Neuronal stem cell (in vitro differentiated cells): ENCODE measurements at regions not wholly inside any gene's neighbourhood (a gene's known extent, or its start where the extent isn't known, plus 50 kb on each side); places are given as distances from the start of the nearest gene placed in this dataset.

Experiments
- DNase-seq: peaks from one replicate; pipeline ENCODE4 v3.0.0-alpha.2; 2013; ENCODE audit warnings: low spot score
- H2AFZ ChIP-seq: one replicate; pipeline ENCODE4 v1.6.1; 2013; ENCODE audit warnings: mild to moderate bottlenecking, low read length, inconsistent platforms
- H2AK5ac ChIP-seq: 2 replicates; pipeline ENCODE4 v1.6.1; 2013; ENCODE audit warnings: low read depth, mild to moderate bottlenecking, inconsistent platforms, low read length, moderate library complexity, mixed read lengths
- H2BK120ac ChIP-seq: 2 replicates; pipeline ENCODE4 v1.6.1; 2013; ENCODE audit warnings: low read depth, mild to moderate bottlenecking, inconsistent platforms, low read length, moderate library complexity, mixed read lengths
- H2BK12ac ChIP-seq: one replicate; pipeline ENCODE4 v1.6.1; 2013; ENCODE audit warnings: low read length, inconsistent platforms
- H2BK15ac ChIP-seq: 2 replicates; pipeline ENCODE4 v1.6.1; 2013; ENCODE audit warnings: mild to moderate bottlenecking, low read length, inconsistent platforms, mixed read lengths
- H2BK5ac ChIP-seq: one replicate; pipeline ENCODE4 v1.6.1; 2013; ENCODE audit warnings: inconsistent platforms, mild to moderate bottlenecking, low read length, moderate library complexity
- H3K14ac ChIP-seq: one replicate; pipeline ENCODE4 v1.6.1; 2013; ENCODE audit warnings: low read length, inconsistent platforms
- H3K18ac ChIP-seq: 2 replicates; pipeline ENCODE4 v1.6.1; 2013; ENCODE audit warnings: low read length, inconsistent platforms
- H3K23ac ChIP-seq: 2 replicates; pipeline ENCODE4 v1.6.1; 2013; ENCODE audit warnings: low read depth, mild to moderate bottlenecking, mixed read lengths, low read length, inconsistent platforms; ENCODE audit not compliant: poor library complexity
- H3K27ac ChIP-seq: replicated peaks from 3 replicates; pipeline ENCODE4 v1.5.1; 2013; ENCODE audit warnings: low read length, inconsistent platforms
- H3K27me3 ChIP-seq, 3 experiments: 2 replicates each; pipeline ENCODE4 v1.6.1; 2013; ENCODE audit warnings: low read length in 3 of 3, mild to moderate bottlenecking in 2 of 3, inconsistent platforms in 1 of 3, low read depth in 1 of 3, mixed read lengths in 1 of 3, moderate library complexity in 1 of 3; ENCODE audit not compliant: control insufficient read depth in 3 of 3, insufficient read depth in 3 of 3
- H3K36me3 ChIP-seq, 2 donors: replicated peaks in 1 of 2; 2 replicates each; pipeline ENCODE4 v1.6.1; 2013; ENCODE audit warnings: low read length in 2 of 2; ENCODE audit not compliant: control insufficient read depth in 2 of 2, insufficient read depth in 2 of 2
- H3K4ac ChIP-seq: 2 replicates; pipeline ENCODE4 v1.6.1; 2013; ENCODE audit warnings: inconsistent platforms, mild to moderate bottlenecking, low read length, moderate library complexity
- H3K4me1 ChIP-seq, 2 donors: 1 replicate in 1 of 2; 2 replicates in 1 of 2; pipeline ENCODE4 v1.6.1; 2013; ENCODE audit warnings: low read length in 2 of 2, low read depth in 1 of 2; ENCODE audit not compliant: control insufficient read depth in 2 of 2, insufficient read depth in 1 of 2
- H3K4me2 ChIP-seq: one replicate; pipeline ENCODE4 v1.6.1; 2013; ENCODE audit warnings: mild to moderate bottlenecking, low read length, inconsistent platforms; ENCODE audit not compliant: insufficient read depth, poor library complexity, severe bottlenecking
- H3K4me3 ChIP-seq, 2 donors: 2 replicates each; pipeline ENCODE4 v1.5.1; 2013; ENCODE audit warnings: low read length in 2 of 2, mild to moderate bottlenecking in 2 of 2, inconsistent platforms in 1 of 2, moderate library complexity in 1 of 2
- H3K79me1 ChIP-seq: one replicate; pipeline ENCODE4 v1.6.1; 2013; ENCODE audit warnings: low read depth, mild to moderate bottlenecking, inconsistent platforms, low read length, moderate library complexity
- H3K9ac ChIP-seq: one replicate; pipeline ENCODE4 v1.6.1; 2013; ENCODE audit warnings: mild to moderate bottlenecking, low read depth, low read length, inconsistent platforms; ENCODE audit not compliant: poor library complexity
- H3K9me3 ChIP-seq, 2 donors: replicated peaks in 1 of 2; 2 replicates each; pipeline versions ENCODE3 to v1.6.1; 2013; ENCODE audit warnings: low read length in 2 of 2, mild to moderate bottlenecking in 2 of 2, inconsistent platforms in 1 of 2, low read depth in 1 of 2, mixed read lengths in 1 of 2, moderate library complexity in 1 of 2; ENCODE audit not compliant: control insufficient read depth in 2 of 2, insufficient read depth in 1 of 2
- H4K8ac ChIP-seq: one replicate; pipeline ENCODE4 v1.6.1; 2013; ENCODE audit warnings: low read depth, mild to moderate bottlenecking, inconsistent platforms, low read length, moderate library complexity
- H4K91ac ChIP-seq: one replicate; pipeline ENCODE4 v1.6.1; 2013; ENCODE audit warnings: low read length, low read depth, mild to moderate bottlenecking, inconsistent platforms; ENCODE audit not compliant: poor library complexity
- WGBS, 2 donors: extraction: QIAGEN DNeasy Blood & Tissue Kit; methylation state at CpG; one replicate each; pipeline ENCODE4 v1.1.7; 2013; ENCODE audit warnings: missing lambda C conversion rate in 2 of 2, mixed read lengths in 1 of 2; ENCODE audit not compliant: insufficient read length in 2 of 2, insufficient replicate concordance in 1 of 2; ENCODE audit errors: extremely low coverage in 2 of 2; 5-methylcytosine and 5-hydroxymethylcytosine counted together

GRCh38 chrX:27924718-27925117, 56.5 kb downstream of the DCAF8L1 start:
- H3K4me2 ChIP-seq, result no peak overlapping the region
- no peak overlapping the region for H3K23ac ChIP-seq
- no peak overlapping the region for H2BK5ac ChIP-seq
- H2BK120ac ChIP-seq, result no peak overlapping the region
- H3K18ac ChIP-seq, result no peak overlapping the region
- no peaks in the 10 kb centered on the region for H3K36me3 ChIP-seq
- no peak overlapping the region for H3K27ac ChIP-seq
- no peak overlapping the region for H4K8ac ChIP-seq
- no peak for DNase-seq
- H3K4me3 ChIP-seq, result no peak overlapping the region
- no peaks in the 10 kb centered on the region for H3K4me1 ChIP-seq
- no peak overlapping the region for H2BK15ac ChIP-seq
- no peaks in the 10 kb centered on the region for H3K27me3 ChIP-seq
- H3K9me3 ChIP-seq, result no peaks in the 10 kb centered on the region
- no peak overlapping the region for H3K4ac ChIP-seq
- no peak overlapping the region for H3K9ac ChIP-seq
- H2BK12ac ChIP-seq, result no peak overlapping the region
- H2AK5ac ChIP-seq, result no peak overlapping the region
- H3K14ac ChIP-seq, result no peak overlapping the region
- H4K91ac ChIP-seq, result no peak overlapping the region
- H3K79me1 ChIP-seq, result no peaks in the 10 kb centered on the region
- H2AFZ ChIP-seq, result no peak overlapping the region

DNA sequence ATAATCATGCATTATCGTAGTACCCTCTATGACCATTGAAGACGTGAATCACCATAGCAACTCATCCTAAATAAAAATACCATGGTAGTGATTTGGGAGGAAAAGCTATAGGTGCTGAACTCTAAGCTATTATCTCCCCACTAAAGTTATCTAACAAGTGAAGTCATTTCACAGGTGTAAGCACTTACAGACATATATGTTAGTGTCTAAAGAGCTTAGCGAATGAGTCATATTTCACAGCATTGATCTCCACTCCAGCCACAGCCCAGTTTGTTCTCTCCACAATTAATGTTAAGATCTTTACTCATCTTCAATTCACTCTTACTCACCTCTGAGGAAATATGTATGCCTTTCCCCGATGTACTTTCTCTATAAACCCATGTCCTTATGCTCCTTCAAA, 57.0 kb downstream of the DCAF8L1 start:
- no peak overlapping the region for H3K4ac ChIP-seq
- H3K9ac ChIP-seq, result no peak overlapping the region
- H4K91ac ChIP-seq, result no peak overlapping the region
- no peak overlapping the region for H2AK5ac ChIP-seq
- no peak overlapping the region for H2AFZ ChIP-seq
- H3K4me3 ChIP-seq, result no peak overlapping the region
- H2BK120ac ChIP-seq, result no peak overlapping the region
- H3K79me1 ChIP-seq, result no peaks in the 10 kb centered on the region
- H3K36me3 ChIP-seq, result no peaks in the 10 kb centered on the region
- no peak overlapping the region for H3K27ac ChIP-seq
- no peak overlapping the region for H2BK15ac ChIP-seq
- H3K4me2 ChIP-seq, result no peak overlapping the region
- H4K8ac ChIP-seq, result no peak overlapping the region
- H3K23ac ChIP-seq, result no peak overlapping the region
- no peak overlapping the region for H3K18ac ChIP-seq
- H2BK12ac ChIP-seq, result no peak overlapping the region
- no peaks in the 10 kb centered on the region for H3K27me3 ChIP-seq
- no peak for DNase-seq
- H3K9me3 ChIP-seq, result no peaks in the 10 kb centered on the region
- H3K14ac ChIP-seq, result no peak overlapping the region
- no peaks in the 10 kb centered on the region for H3K4me1 ChIP-seq
- no peak overlapping the region for H2BK5ac ChIP-seq
- WGBS, 2 donors, result no CpG with 5 or more reads among the region's 4 CpGs

GRCh38 chrX:27918799-27919198, 62.5 kb downstream of the DCAF8L1 start:
- no peak overlapping the region for H2AK5ac ChIP-seq
- no peak for DNase-seq

GRCh38 chrX:27917713-27918500, 63.3 kb downstream of the DCAF8L1 start:
- WGBS, 2 donors, result no CpG with 5 or more reads among the region's 6 CpGs
- Histone ChIP-seq H3K4me2 (no peak overlapping the region), H3K23ac (no peak overlapping the region), H2AFZ (no peak overlapping the region), H2AK5ac (no peak overlapping the region), H3K14ac (no peak overlapping the region), H2BK15ac (no peak overlapping the region), H3K79me1 (no peaks in the 10 kb centered on the region), H3K18ac (no peak overlapping the region), H3K27me3 (no peaks in the 10 kb centered on the region), H2BK12ac (no peak overlapping the region), H3K9me3 (no peaks in the 10 kb centered on the region), H4K91ac (no peak overlapping the region), H3K4ac (no peak overlapping the region), H3K36me3 (no peaks in the 10 kb centered on the region), H3K27ac (no peak overlapping the region), H2BK120ac (no peak overlapping the region), H3K4me3 (no peak overlapping the region), H3K9ac (no peak overlapping the region), H4K8ac (no peak overlapping the region), H3K4me1 (no peaks in the 10 kb centered on the region), H2BK5ac (no peak overlapping the region)
- no peak for DNase-seq

More at GRCh38 chrX:27918799-27919198, 62.5 kb downstream of the DCAF8L1 start:
- Histone ChIP-seq H3K18ac (no peak overlapping the region), H2BK12ac (no peak overlapping the region), H3K4me3 (no peak overlapping the region), H3K27ac (no peak overlapping the region), H2BK5ac (no peak overlapping the region), H3K9me3 (no peaks in the 10 kb centered on the region), H3K4me1 (no peaks in the 10 kb centered on the region), H2BK120ac (no peak overlapping the region), H3K23ac (no peak overlapping the region), H3K79me1 (no peaks in the 10 kb centered on the region), H2BK15ac (no peak overlapping the region), H4K8ac (no peak overlapping the region), H3K4me2 (no peak overlapping the region), H2AFZ (no peak overlapping the region), H3K9ac (no peak overlapping the region), H3K14ac (no peak overlapping the region), H4K91ac (no peak overlapping the region), H3K27me3 (no peaks in the 10 kb centered on the region), H3K36me3 (no peaks in the 10 kb centered on the region), H3K4ac (no peak overlapping the region)
- WGBS, 2 donors, result no CpG with 5 or more reads among the region's 3 CpGs
